ENCODE measurements at regions not wholly inside any gene's neighbourhood (a gene's known extent, or its start where the extent isn't known, plus 50 kb on each side); places are given as distances from the start of the nearest gene placed in this dataset.
"Not testable (repeated sequence)": the region's sequence is repeated elsewhere in the genome, so short reads cannot be mapped to it uniquely, and the experiment has no call there.

DNA sequence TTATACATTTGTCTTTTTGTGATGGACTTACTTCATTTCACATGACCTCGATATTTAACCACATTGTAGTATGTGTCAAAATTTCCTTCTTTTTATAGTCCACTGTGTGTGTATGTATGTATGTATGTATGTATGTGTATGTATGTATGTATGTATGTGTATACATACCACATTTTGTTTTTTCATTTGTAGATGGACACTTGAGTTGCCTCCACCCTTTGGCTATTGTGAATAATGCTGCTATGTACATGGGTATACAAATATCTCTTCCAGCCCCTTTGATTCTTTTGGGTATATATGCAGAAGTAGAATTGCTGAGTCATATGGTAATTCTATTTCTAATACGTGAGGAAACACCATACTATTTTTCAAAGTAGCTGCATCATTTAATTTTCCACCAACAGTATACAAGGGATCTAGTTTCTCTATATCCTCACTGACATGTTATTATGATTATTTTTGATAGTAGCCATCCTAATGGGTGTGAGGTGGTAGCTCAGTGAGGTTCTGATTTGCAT is 228.2 kb downstream of the OPA1 start:
- no peak overlapping the region for H3K4me3 ChIP-seq
- no peaks in the 10 kb centered on the region for H3K36me3 ChIP-seq
- no peaks in the 10 kb centered on the region for H3K27me3 ChIP-seq
- no peaks in the 10 kb centered on the region for H3K9me3 ChIP-seq
- TF ChIP-seq, protein P1, sequence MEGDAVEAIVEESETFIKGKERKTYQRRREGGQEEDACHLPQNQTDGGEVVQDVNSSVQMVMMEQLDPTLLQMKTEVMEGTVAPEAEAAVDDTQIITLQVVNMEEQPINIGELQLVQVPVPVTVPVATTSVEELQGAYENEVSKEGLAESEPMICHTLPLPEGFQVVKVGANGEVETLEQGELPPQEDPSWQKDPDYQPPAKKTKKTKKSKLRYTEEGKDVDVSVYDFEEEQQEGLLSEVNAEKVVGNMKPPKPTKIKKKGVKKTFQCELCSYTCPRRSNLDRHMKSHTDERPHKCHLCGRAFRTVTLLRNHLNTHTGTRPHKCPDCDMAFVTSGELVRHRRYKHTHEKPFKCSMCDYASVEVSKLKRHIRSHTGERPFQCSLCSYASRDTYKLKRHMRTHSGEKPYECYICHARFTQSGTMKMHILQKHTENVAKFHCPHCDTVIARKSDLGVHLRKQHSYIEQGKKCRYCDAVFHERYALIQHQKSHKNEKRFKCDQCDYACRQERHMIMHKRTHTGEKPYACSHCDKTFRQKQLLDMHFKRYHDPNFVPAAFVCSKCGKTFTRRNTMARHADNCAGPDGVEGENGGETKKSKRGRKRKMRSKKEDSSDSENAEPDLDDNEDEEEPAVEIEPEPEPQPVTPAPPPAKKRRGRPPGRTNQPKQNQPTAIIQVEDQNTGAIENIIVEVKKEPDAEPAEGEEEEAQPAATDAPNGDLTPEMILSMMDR (IDR thresholded peaks at IDR 0.05) = no peak
- no peak for TF ChIP-seq POLR2A (IDR thresholded peaks at IDR 0.05)
- H3K4me1 ChIP-seq = peaks cover 0 to 17% (median 3%) of the 10 kb centered on the region in 4 donors
- H3K27ac ChIP-seq = no peak overlapping the region
- no peak for DNase-seq

DNA sequence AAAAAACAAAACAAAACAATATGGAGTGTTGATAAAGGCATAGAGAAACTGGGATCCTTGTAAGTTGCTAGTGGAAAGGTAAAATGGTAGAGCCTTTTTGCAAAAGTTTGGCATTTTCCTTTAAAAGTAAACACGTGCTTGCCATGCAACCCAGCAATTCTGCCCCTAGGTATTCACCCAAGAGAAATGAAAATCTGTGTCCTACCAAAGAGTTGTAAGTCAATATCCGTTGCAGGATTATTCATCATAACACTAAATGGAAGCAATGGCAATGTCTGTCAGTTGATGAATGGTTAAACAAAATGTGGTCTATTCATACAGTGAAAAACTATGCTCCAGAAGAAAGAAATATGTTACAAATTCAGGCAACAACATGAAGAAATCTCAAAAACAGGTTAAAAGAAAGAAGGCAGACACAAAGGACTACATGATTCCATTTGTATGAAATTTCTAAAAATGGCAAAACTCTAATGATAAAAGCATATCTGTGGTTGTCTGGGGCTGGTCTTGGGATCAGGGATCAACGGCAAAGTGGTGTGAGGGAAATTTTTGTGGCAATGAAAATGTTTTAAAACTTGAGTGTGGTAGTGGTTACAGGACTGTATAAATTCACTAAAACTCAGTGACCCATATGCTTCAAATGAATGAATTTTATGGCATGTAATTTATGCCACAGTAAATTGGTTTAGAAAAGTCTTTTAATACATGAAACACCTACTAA is 229.6 kb downstream of the OPA1 start:
- no peaks in the 10 kb centered on the region for H3K9me3 ChIP-seq
- no peaks in the 10 kb centered on the region for H3K36me3 ChIP-seq
- no peak for TF ChIP-seq POLR2A (IDR thresholded peaks at IDR 0.05)
- TF ChIP-seq, protein P1 (IDR thresholded peaks at IDR 0.05) = no peak
- no peak overlapping the region for H3K4me3 ChIP-seq
- H3K27ac ChIP-seq = no peak overlapping the region
- H3K27me3 ChIP-seq = no peaks in the 10 kb centered on the region
- H3K4me1 ChIP-seq = peaks cover 0 to 13% (median 0%) of the 10 kb centered on the region in 4 donors
- no peak for DNase-seq

DNA sequence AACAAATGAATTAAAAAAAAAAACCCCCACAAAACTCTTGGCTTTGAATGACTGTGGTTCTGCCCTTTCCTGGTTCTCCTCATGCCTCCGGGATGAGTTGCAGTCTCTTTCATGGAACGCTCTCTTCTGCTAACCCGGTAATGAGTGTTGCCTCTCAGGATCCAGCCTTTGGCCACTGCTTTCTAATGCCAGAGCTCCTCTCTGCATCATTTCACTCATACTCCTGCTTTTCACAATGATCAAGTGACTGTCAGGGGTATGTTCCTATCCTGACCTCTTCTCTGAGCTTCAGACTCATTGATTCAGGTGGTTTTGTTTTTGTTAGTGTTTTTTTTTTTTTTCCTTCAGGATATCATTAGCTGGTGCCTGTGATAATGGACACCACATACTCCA is 230.2 kb downstream of the OPA1 start:
- DNase-seq, H3K4me3 ChIP-seq, H3K9me3 ChIP-seq, H3K36me3 ChIP-seq, H3K27me3 ChIP-seq, H3K27ac ChIP-seq: not testable (repeated sequence)
- peaks cover 0 to 13% (median 0%) of the 10 kb centered on the region in 4 donors for H3K4me1 ChIP-seq

DNA sequence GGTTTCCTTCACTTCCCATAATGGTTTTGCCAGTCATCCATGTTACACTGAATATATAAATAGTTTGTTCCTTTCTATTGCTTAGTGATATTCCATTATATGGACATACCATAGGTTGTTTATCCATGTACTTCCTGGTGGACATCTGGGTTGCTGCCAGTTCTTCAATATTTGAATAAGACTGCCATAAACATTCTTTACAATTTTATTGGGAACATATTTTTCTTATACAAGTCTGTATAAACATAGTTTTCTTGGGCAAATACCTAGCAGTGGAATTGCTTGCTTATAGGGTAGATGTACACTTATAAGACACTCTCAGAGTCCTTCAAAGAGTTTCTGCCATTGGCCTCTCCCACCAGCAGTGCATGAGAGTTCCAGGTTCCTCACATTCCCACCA is 231.4 kb downstream of the OPA1 start:
- DNase-seq = no peak
- Histone ChIP-seq H3K9me3 (no peaks in the 10 kb centered on the region), H3K27me3 (no peaks in the 10 kb centered on the region), H3K4me1 (peaks cover 0 to 13% (median 0%) of the 10 kb centered on the region in 4 donors), H3K36me3 (no peaks in the 10 kb centered on the region), H3K4me3 (no peak overlapping the region), H3K27ac (no peak overlapping the region)
- TF ChIP-seq POLR2A (IDR thresholded peaks at IDR 0.05) = no peak
- TF ChIP-seq, protein P1 (IDR thresholded peaks at IDR 0.05) = no peak

DNA sequence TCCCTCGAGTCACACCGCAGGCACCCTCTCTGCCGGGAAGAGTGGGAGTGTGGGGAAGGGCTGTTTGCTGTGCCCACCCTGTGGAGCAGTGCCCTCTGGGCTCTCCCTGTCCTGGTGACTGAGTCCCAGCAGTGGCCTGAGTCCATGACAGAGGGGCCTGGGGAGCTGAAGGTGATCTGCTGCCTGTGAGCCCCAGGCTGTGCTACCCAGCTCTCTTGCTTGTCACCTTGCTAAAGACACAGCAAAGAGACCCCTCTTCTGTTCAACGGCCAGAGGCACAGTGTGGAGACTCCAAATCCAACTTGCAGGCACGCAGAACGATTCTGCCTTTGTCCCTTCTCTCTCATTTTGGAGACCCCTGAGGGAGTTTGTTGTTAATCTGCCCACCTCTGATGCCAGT is 232.6 kb downstream of the OPA1 start:
- no peak for DNase-seq
- Histone ChIP-seq H3K4me3 (no peak overlapping the region), H3K36me3 (no peaks in the 10 kb centered on the region), H3K9me3 (no peaks in the 10 kb centered on the region), H3K27ac (peak overlapping the region in 1 of 4 donors; percentile 21), H3K27me3 (no peaks in the 10 kb centered on the region), H3K4me1 (peaks cover 0 to 13% (median 0%) of the 10 kb centered on the region in 4 donors)
- TF ChIP-seq POLR2A (IDR thresholded peaks at IDR 0.05) = no peak
- TF ChIP-seq, protein P1 (IDR thresholded peaks at IDR 0.05) = no peak

DNA sequence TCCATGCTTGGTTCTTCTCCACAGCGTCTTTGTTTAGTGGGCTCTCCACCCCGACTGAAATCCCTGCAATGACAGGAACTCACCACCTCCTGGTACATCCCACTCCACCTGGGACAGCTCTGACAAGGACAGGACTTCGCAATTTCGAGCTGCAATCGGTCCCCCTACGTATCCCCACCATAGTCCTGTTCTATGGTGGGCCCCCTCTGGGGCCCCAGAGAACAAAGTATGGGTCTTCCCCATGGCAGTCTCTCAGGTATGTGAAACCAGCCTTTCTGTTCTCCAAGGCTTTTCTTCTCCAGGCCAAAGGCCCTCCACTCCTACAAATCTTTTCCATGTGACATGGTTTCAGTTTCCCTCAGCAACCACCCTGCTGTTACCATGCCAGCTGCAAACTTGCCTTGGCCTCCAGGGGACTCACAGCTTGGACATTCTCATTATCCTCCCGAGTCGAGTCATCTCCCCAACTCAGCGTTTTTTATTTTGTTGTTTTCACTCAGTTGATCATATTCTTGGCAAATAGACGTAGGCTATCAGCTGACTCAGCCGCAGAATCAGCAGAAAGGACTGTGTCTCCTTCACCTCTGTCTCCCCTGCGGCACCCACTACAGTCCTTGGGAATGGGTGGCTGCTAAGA is 233.3 kb downstream of the OPA1 start:
- peak overlapping the region in 2 of 4 donors; percentile 21 to 32 for H3K27ac ChIP-seq
- no peak for DNase-seq
- H3K4me1 ChIP-seq = peaks cover 0 to 13% (median 0%) of the 10 kb centered on the region in 4 donors
- no peaks in the 10 kb centered on the region for H3K36me3 ChIP-seq
- H3K4me3 ChIP-seq = no peak overlapping the region
- TF ChIP-seq POLR2A (IDR thresholded peaks at IDR 0.05) = no peak
- TF ChIP-seq, protein P1 (IDR thresholded peaks at IDR 0.05) = peak in 1 of 6 experiments; percentile 21
- H3K27me3 ChIP-seq = no peaks in the 10 kb centered on the region
- H3K9me3 ChIP-seq = no peaks in the 10 kb centered on the region
